Activated CD4-positive, alpha-beta T cell treated with anti-CD3 and anti-CD28 coated beads, Interleukin-2, amount 10 ng/mL, durations not matched to agents 7 days and 5 days (primary cell): ENCODE measurements at regions not wholly inside any gene's neighbourhood (a gene's known extent, or its start where the extent isn't known, plus 50 kb on each side); places are given as distances from the start of the nearest gene placed in this dataset.

ENCODE experiments used
- CTCF ChIA-PET: fragments of 350-600 bp; sonication (Branson Sonifier 250); formaldehyde crosslinking; loops from one replicate; lab custom pipeline; 2021; ENCODE audit warnings: antibody characterized with exemption; lab: Charles Lee
- POLR2A ChIA-PET: fragments of 350-600 bp; sonication (Branson Sonifier 250); formaldehyde crosslinking; loops from one replicate; lab custom pipeline; 2021; ENCODE audit warnings: antibody characterized with exemption; lab: Charles Lee
- DNase-seq: peaks from one replicate; pipeline ENCODE4 v3.0.0-alpha.2; 2020
- H3K27ac Mint-ChIP-seq: one replicate; pipeline ENCODE4 v1.8.0; 2021; ENCODE audit warnings: mild to moderate bottlenecking, moderate library complexity, mixed read lengths
- H3K27me3 Mint-ChIP-seq: one replicate; pipeline ENCODE4 v1.8.0; 2021; ENCODE audit warnings: mixed read lengths
- H3K36me3 Mint-ChIP-seq: one replicate; pipeline ENCODE4 v1.8.0; 2021; ENCODE audit warnings: low read depth, mixed read lengths
- H3K4me1 Mint-ChIP-seq: one replicate; pipeline ENCODE4 v1.8.0; 2021; ENCODE audit warnings: mixed read lengths
- H3K4me3 Mint-ChIP-seq: one replicate; pipeline ENCODE4 v1.8.0; 2021; ENCODE audit warnings: mild to moderate bottlenecking, moderate library complexity, mixed read lengths
- H3K9me3 Mint-ChIP-seq: one replicate; pipeline ENCODE4 v1.8.0; 2021; ENCODE audit warnings: mixed read lengths

GRCh38 chr10:123442901-123443300 is 223.3 kb upstream of the GPR26 start:
- Mint-ChIP-seq H3K9me3 (no peaks in the 10 kb centered on the region), H3K27me3 (no peaks in the 10 kb centered on the region), H3K27ac (no peak overlapping the region), H3K4me3 (no peak overlapping the region), H3K4me1 (no peaks in the 10 kb centered on the region), H3K36me3 (no peaks in the 10 kb centered on the region)
- POLR2A ChIA-PET: no interaction called here
- no peak for DNase-seq
- CTCF ChIA-PET: no interaction called here

GRCh38 chr10:123443924-123444323 is 222.2 kb upstream of the GPR26 start:
- CTCF ChIA-PET: no interaction called here
- POLR2A ChIA-PET: no interaction called here
- Mint-ChIP-seq H3K27me3 (no peaks in the 10 kb centered on the region), H3K36me3 (no peaks in the 10 kb centered on the region), H3K4me3 (no peak overlapping the region), H3K4me1 (no peaks in the 10 kb centered on the region), H3K9me3 (no peaks in the 10 kb centered on the region), H3K27ac (no peak overlapping the region)
- DNase-seq: no peak

GRCh38 chr10:123445261-123445775 is 220.8 kb upstream of the GPR26 start:
- H3K4me1 Mint-ChIP-seq: no peaks in the 10 kb centered on the region
- H3K27ac Mint-ChIP-seq: no peak overlapping the region
- no peaks in the 10 kb centered on the region for H3K9me3 Mint-ChIP-seq
- CTCF ChIA-PET: interaction anchor here (1.6 kb wide), 1 partner anchor 10 kb away, joined by 3 read pairs; no protein-coding TSS in a partner anchor
- no peaks in the 10 kb centered on the region for H3K27me3 Mint-ChIP-seq
- POLR2A ChIA-PET: no interaction called here
- H3K4me3 Mint-ChIP-seq: no peak overlapping the region
- no peaks in the 10 kb centered on the region for H3K36me3 Mint-ChIP-seq
- DNase-seq: no peak

GRCh38 chr10:123446449-123447156 is 219.6 kb upstream of the GPR26 start:
- H3K27ac Mint-ChIP-seq: no peak overlapping the region
- no peak overlapping the region for H3K4me3 Mint-ChIP-seq
- H3K27me3 Mint-ChIP-seq: no peaks in the 10 kb centered on the region
- H3K9me3 Mint-ChIP-seq: no peaks in the 10 kb centered on the region
- DNase-seq: no peak
- H3K36me3 Mint-ChIP-seq: no peaks in the 10 kb centered on the region
- ChIA-PET CTCF (interaction anchor here (1.1 to 1.6 kb wide), 2 partner anchors 9 to 19 kb away, joined by 3 read pairs; no protein-coding TSS in a partner anchor), POLR2A (no interaction called here)
- H3K4me1 Mint-ChIP-seq: peaks cover 3% of the 10 kb centered on the region

GRCh38 chr10:123449234-123449962 is 216.8 kb upstream of the GPR26 start:
- H3K36me3 Mint-ChIP-seq: no peaks in the 10 kb centered on the region
- DNase-seq: no peak
- no peaks in the 10 kb centered on the region for H3K9me3 Mint-ChIP-seq
- no peak overlapping the region for H3K4me3 Mint-ChIP-seq
- ChIA-PET CTCF (no interaction called here), POLR2A (interaction anchor here (0.6 kb wide), 1 partner anchor 25 kb away, joined by 3 read pairs; no protein-coding TSS in a partner anchor)
- H3K4me1 Mint-ChIP-seq: peaks cover 3% of the 10 kb centered on the region
- H3K27me3 Mint-ChIP-seq: peaks cover 8% of the 10 kb centered on the region
- H3K27ac Mint-ChIP-seq: no peak overlapping the region

- Mint-ChIP-seq H3K4me1 (peaks cover 3% of the 10 kb centered on the region), H3K4me3 (no peak overlapping the region), H3K27me3 (peaks cover 8% of the 10 kb centered on the region), H3K36me3 (no peaks in the 10 kb centered on the region), H3K27ac (no peak overlapping the region), H3K9me3 (no peaks in the 10 kb centered on the region)
- DNase-seq: no peak
- POLR2A ChIA-PET: no interaction called here
- CTCF ChIA-PET: interaction anchor here (0.6 kb wide), 1 partner anchor 127 kb away, joined by 3 read pairs; no protein-coding TSS in a partner anchor
These were observed 215.1 kb upstream of the GPR26 start for GRCh38 chr10:123450956-123451605.

- DNase-seq: no peak
- CTCF ChIA-PET: no interaction called here
- Mint-ChIP-seq H3K4me3 (no peak overlapping the region), H3K9me3 (no peaks in the 10 kb centered on the region), H3K27ac (no peak overlapping the region), H3K36me3 (no peaks in the 10 kb centered on the region), H3K4me1 (peaks cover 3% of the 10 kb centered on the region), H3K27me3 (peaks cover 8% of the 10 kb centered on the region)
- POLR2A ChIA-PET: no interaction called here
These were observed 214.4 kb upstream of the GPR26 start for GRCh38 chr10:123451618-123452245.

- H3K4me1 Mint-ChIP-seq: peaks cover 3% of the 10 kb centered on the region
- POLR2A ChIA-PET: no interaction called here
- H3K4me3 Mint-ChIP-seq: no peak overlapping the region
- no peaks in the 10 kb centered on the region for H3K36me3 Mint-ChIP-seq
- CTCF ChIA-PET: interaction anchor here (0.7 kb wide), 1 partner anchor 9 kb away, joined by 3 read pairs; no protein-coding TSS in a partner anchor
- H3K27me3 Mint-ChIP-seq: peaks cover 8% of the 10 kb centered on the region
- DNase-seq: no peak
- no peak overlapping the region for H3K27ac Mint-ChIP-seq
- H3K9me3 Mint-ChIP-seq: no peaks in the 10 kb centered on the region
These were observed 211.2 kb upstream of the GPR26 start for GRCh38 chr10:123454987-123455386.

- Mint-ChIP-seq H3K36me3 (no peaks in the 10 kb centered on the region), H3K4me3 (no peak overlapping the region), H3K9me3 (no peaks in the 10 kb centered on the region), H3K4me1 (peaks cover 3% of the 10 kb centered on the region), H3K27ac (no peak overlapping the region), H3K27me3 (peaks cover 8% of the 10 kb centered on the region)
- ChIA-PET POLR2A (no interaction called here), CTCF (no interaction called here)
- DNase-seq: no peak
These were observed 210.3 kb upstream of the GPR26 start for GRCh38 chr10:123455861-123456260.

GRCh38 chr10:123458933-123459332 is 207.2 kb upstream of the GPR26 start:
- H3K27ac Mint-ChIP-seq: no peak overlapping the region
- H3K4me3 Mint-ChIP-seq: no peak overlapping the region
- H3K36me3 Mint-ChIP-seq: no peaks in the 10 kb centered on the region
- no peaks in the 10 kb centered on the region for H3K4me1 Mint-ChIP-seq
- CTCF ChIA-PET: no interaction called here
- POLR2A ChIA-PET: no interaction called here
- DNase-seq: no peak
- no peaks in the 10 kb centered on the region for H3K27me3 Mint-ChIP-seq
- no peaks in the 10 kb centered on the region for H3K9me3 Mint-ChIP-seq

GRCh38 chr10:123459371-123460091 is 206.6 kb upstream of the GPR26 start:
- no peaks in the 10 kb centered on the region for H3K27me3 Mint-ChIP-seq
- no peaks in the 10 kb centered on the region for H3K36me3 Mint-ChIP-seq
- no peak overlapping the region for H3K4me3 Mint-ChIP-seq
- no peak for DNase-seq
- H3K4me1 Mint-ChIP-seq: no peaks in the 10 kb centered on the region
- ChIA-PET CTCF (no interaction called here), POLR2A (no interaction called here)
- no peak overlapping the region for H3K27ac Mint-ChIP-seq
- H3K9me3 Mint-ChIP-seq: no peaks in the 10 kb centered on the region

GRCh38 chr10:123462246-123462645 is 203.9 kb upstream of the GPR26 start:
- POLR2A ChIA-PET: no interaction called here
- H3K9me3 Mint-ChIP-seq: no peaks in the 10 kb centered on the region
- H3K27ac Mint-ChIP-seq: no peak overlapping the region
- H3K4me3 Mint-ChIP-seq: no peak overlapping the region
- no peak for DNase-seq
- no peaks in the 10 kb centered on the region for H3K36me3 Mint-ChIP-seq
- H3K27me3 Mint-ChIP-seq: no peaks in the 10 kb centered on the region
- CTCF ChIA-PET: interaction anchor here (0.8 to 1.4 kb wide), 3 partner anchors 14 to 396 kb away, joined by 3 to 5 read pairs (median 3); no protein-coding TSS in a partner anchor
- no peaks in the 10 kb centered on the region for H3K4me1 Mint-ChIP-seq
